H1 (cell line): ENCODE measurements at regions not wholly inside any gene's neighbourhood (a gene's known extent, or its start where the extent isn't known, plus 50 kb on each side); places are given as distances from the start of the nearest gene placed in this dataset.

ENCODE experiments used
- BRCA1 ChIP-seq: IDR thresholded peaks from 2 replicates; pipeline ENCODE4 v1.6.1; 2012; ENCODE audit warnings: low read depth, low read length, improper control_type of control experiment
- CHD1 ChIP-seq: IDR thresholded peaks from 2 replicates; pipeline ENCODE4 v1.6.1; 2012; ENCODE audit warnings: low read depth, low read length, improper control_type of control experiment
- CHD2 ChIP-seq: IDR thresholded peaks from 2 replicates; pipeline ENCODE4 v1.6.1; 2012; ENCODE audit warnings: low read length, improper control_type of control experiment
- CTCF ChIP-seq, 3 experiments: IDR thresholded peaks; 1 replicate in 2 of 3; 2 replicates in 1 of 3; pipeline versions ENCODE4 v1.5.1 to v1.6.1; 2011; ENCODE audit warnings: low read length in 3 of 3, mild to moderate bottlenecking in 3 of 3, inconsistent platforms in 2 of 3, low read depth in 1 of 3, moderate library complexity in 1 of 3; ENCODE audit not compliant: insufficient read depth in 1 of 3; ENCODE audit errors: control extremely low read depth in 1 of 3
- EP300 ChIP-seq, 2 experiments: IDR thresholded peaks; 1 replicate in 1 of 2; 2 replicates in 1 of 2; pipeline ENCODE4 v1.6.1; 2011 to 2012; ENCODE audit warnings: low read depth in 2 of 2, low read length in 2 of 2, mild to moderate bottlenecking in 2 of 2, borderline replicate concordance in 1 of 2, inconsistent platforms in 1 of 2, moderate library complexity in 1 of 2
- EZH2 ChIP-seq: fragments of 200-600 bp; sonication (generic); IDR thresholded peaks from 2 replicates; pipeline ENCODE4 v1.7.1; 2012; ENCODE audit warnings: low read depth, mild to moderate bottlenecking, moderate library complexity, low read length, inconsistent platforms; ENCODE audit not compliant: severe bottlenecking
- PHF8 ChIP-seq: fragments of 200-600 bp; sonication (generic); conservative IDR thresholded peaks from 2 replicates; pipeline ENCODE4 v1.7.1; 2012; ENCODE audit warnings: low read depth, mild to moderate bottlenecking, inconsistent platforms, low read length, moderate library complexity
- POLR2A ChIP-seq, 2 experiments: IDR thresholded peaks; 1 replicate in 1 of 2; 2 replicates in 1 of 2; pipeline ENCODE4 v1.6.1; 2011; ENCODE audit warnings: low read depth in 2 of 2, low read length in 2 of 2, mild to moderate bottlenecking in 2 of 2; ENCODE audit errors: control extremely low read depth in 1 of 2
- POLR2AphosphoS5 ChIP-seq: IDR thresholded peaks from 2 replicates; pipeline ENCODE4 v1.6.1; 2011; ENCODE audit warnings: low read depth, low read length
- SIN3A ChIP-seq, 2 experiments: IDR thresholded peaks in 1 of 2; conservative IDR thresholded peaks in 1 of 2; 2 replicates each; pipeline ENCODE4 v1.6.1; 2011 to 2012; ENCODE audit warnings: low read length in 2 of 2, improper control_type of control experiment in 1 of 2, low read depth in 1 of 2, mild to moderate bottlenecking in 1 of 2
- TEAD4 ChIP-seq: IDR thresholded peaks from 2 replicates; pipeline ENCODE4 v1.6.1; 2012; ENCODE audit warnings: low read depth, low read length, inconsistent platforms, mixed read lengths

DNA sequence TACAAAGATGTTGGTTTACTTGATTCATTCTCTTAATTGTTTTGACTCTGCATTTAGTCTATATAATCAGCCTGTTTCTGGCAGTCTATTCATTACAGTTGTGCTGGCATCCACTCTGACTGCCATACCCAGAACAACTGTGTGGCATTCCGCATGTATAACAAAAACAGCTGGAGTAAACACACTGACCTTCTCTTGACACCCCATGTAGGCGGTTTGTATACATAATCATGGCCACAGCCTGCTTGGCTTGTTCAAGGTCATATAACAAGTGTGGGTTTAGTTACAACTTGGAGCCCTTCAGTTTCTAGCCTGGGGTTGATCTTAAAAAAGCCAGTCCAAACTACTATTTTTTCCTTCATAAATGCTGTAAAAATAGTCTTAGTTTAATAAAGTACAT is 70.9 kb downstream of the MBL2 start:
- TF ChIP-seq CTCF (IDR thresholded peaks at IDR 0.05; ENCODE audit: control extremely low read depth in 1 of 3, insufficient read depth in 1 of 3, low read depth in 1 of 3, low read length in 3 of 3) (no peak), POLR2A (IDR thresholded peaks at IDR 0.05; ENCODE audit: control extremely low read depth in 1 of 2, low read depth in 2 of 2, low read length in 2 of 2) (no peak), TEAD4 (no peak), CHD1 (no peak), EP300 (IDR thresholded peaks at IDR 0.05; ENCODE audit: borderline replicate concordance in 1 of 2, low read depth in 2 of 2, low read length in 2 of 2) (no peak), PHF8 (no peak), EZH2 (no peak), CHD2 (no peak), SIN3A (conservative IDR thresholded peaks at IDR 0.05 in 1 of 2, IDR thresholded peaks at IDR 0.05 in 1 of 2; ENCODE audit: low read depth in 1 of 2, low read length in 2 of 2) (no peak), BRCA1 (no peak), POLR2AphosphoS5 (no peak)
